ENCODE measurements at regions not wholly inside any gene's neighbourhood (a gene's known extent, or its start where the extent isn't known, plus 50 kb on each side); places are given as distances from the start of the nearest gene placed in this dataset.
A peak's percentile ranks its signal among the peaks of the same experiment; 100 is the strongest.

- H3K9me3 ChIP-seq (ENCODE audit: insufficient read depth, low read depth), result no peaks in the 10 kb centered on the region
- TF ChIP-seq, protein P1, sequence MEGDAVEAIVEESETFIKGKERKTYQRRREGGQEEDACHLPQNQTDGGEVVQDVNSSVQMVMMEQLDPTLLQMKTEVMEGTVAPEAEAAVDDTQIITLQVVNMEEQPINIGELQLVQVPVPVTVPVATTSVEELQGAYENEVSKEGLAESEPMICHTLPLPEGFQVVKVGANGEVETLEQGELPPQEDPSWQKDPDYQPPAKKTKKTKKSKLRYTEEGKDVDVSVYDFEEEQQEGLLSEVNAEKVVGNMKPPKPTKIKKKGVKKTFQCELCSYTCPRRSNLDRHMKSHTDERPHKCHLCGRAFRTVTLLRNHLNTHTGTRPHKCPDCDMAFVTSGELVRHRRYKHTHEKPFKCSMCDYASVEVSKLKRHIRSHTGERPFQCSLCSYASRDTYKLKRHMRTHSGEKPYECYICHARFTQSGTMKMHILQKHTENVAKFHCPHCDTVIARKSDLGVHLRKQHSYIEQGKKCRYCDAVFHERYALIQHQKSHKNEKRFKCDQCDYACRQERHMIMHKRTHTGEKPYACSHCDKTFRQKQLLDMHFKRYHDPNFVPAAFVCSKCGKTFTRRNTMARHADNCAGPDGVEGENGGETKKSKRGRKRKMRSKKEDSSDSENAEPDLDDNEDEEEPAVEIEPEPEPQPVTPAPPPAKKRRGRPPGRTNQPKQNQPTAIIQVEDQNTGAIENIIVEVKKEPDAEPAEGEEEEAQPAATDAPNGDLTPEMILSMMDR (conservative IDR thresholded peaks at IDR 0.05), result no peak
- TF ChIP-seq EZH2 (IDR thresholded peaks at IDR 0.05; ENCODE audit: low read depth), result no peak
- no peak overlapping the region for H3K4me2 ChIP-seq
- peak overlapping the region; percentile 14; the same call in 1 of the 2 replicates for H2AFZ ChIP-seq
- ChIA-PET POLR2A (ENCODE audit: unreplicated experiment) (no interaction called here), CTCF (no interaction called here)
- no peaks in the 10 kb centered on the region for H3K36me3 ChIP-seq (ENCODE audit: low read depth)
- DNase-seq, result no peak
- peaks cover 3% of the 10 kb centered on the region; the same call in 1 of the 2 replicates for H3K9me2 ChIP-seq (ENCODE audit: insufficient read depth)
- no peaks in the 10 kb centered on the region for H3F3A ChIP-seq (ENCODE audit: insufficient read depth, low read depth)
- no peak overlapping the region for H3K27ac ChIP-seq
- no peaks in the 10 kb centered on the region for H4K20me1 ChIP-seq (ENCODE audit: insufficient read depth)
- no peaks in the 10 kb centered on the region for H3K4me1 ChIP-seq (replicated peaks; ENCODE audit: insufficient read depth)
- no peak overlapping the region for H3K4me3 ChIP-seq
- intact Hi-C loops (cut with micrococcal nuclease; ENCODE audit: unreplicated experiment), result no loop called here
- BruUV-seq (replicated peaks), result no TSS peak
- H3K79me2 ChIP-seq (ENCODE audit: low read depth), result no peaks in the 10 kb centered on the region; the same call in 1 of the 2 replicates
- H3K27me3 ChIP-seq (ENCODE audit: insufficient read depth, low read depth), result no peaks in the 10 kb centered on the region
Observed at GRCh38 chr1:104671684-104672353, 922.1 kb downstream of the AMY1C start.

DNA sequence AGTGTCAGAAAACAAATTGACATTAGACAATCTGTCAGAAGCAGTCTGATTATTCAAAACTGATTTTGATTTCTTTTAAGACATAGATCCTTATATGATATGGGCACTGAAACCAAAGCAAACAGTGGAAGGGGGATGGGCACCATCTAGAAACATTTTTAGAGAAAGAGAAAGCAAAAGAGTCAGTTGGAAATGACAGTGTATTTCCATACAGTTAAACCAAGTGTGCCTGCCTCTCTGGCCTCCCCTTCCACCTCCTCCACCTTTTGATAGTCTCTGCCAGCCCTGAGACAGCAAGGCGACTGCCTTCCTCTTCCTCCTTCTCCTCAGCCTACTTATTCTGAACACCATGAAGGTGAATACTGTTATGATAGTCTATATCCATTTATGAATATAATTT, 949.7 kb downstream of the AMY1C start:
- Histone ChIP-seq H3K36me3 (ENCODE audit: low read depth) (no peaks in the 10 kb centered on the region), H2AFZ (no peak overlapping the region), H3K9me2 (ENCODE audit: insufficient read depth) (peaks cover 10% of the 10 kb centered on the region), H3K4me1 (replicated peaks; ENCODE audit: insufficient read depth) (no peaks in the 10 kb centered on the region), H3K79me2 (ENCODE audit: low read depth) (no peaks in the 10 kb centered on the region), H3K4me2 (no peak overlapping the region), H3K9me3 (ENCODE audit: insufficient read depth, low read depth) (no peaks in the 10 kb centered on the region), H3K27me3 (ENCODE audit: insufficient read depth, low read depth) (no peaks in the 10 kb centered on the region), H3K27ac (no peak overlapping the region), H3F3A (ENCODE audit: insufficient read depth, low read depth) (no peaks in the 10 kb centered on the region), H3K4me3 (no peak overlapping the region), H4K20me1 (ENCODE audit: insufficient read depth) (no peaks in the 10 kb centered on the region)
- POLR2A ChIA-PET (ENCODE audit: unreplicated experiment), result no interaction called here
- TF ChIP-seq EZH2 (IDR thresholded peaks at IDR 0.05; ENCODE audit: low read depth), result no peak
- TF ChIP-seq, protein P1 (conservative IDR thresholded peaks at IDR 0.05), result no peak
- DNase-seq, result no peak
- BruUV-seq (replicated peaks), result no TSS peak
- intact Hi-C loops (cut with micrococcal nuclease; ENCODE audit: unreplicated experiment), result no loop called here
- CTCF ChIA-PET, result no interaction called here

DNA sequence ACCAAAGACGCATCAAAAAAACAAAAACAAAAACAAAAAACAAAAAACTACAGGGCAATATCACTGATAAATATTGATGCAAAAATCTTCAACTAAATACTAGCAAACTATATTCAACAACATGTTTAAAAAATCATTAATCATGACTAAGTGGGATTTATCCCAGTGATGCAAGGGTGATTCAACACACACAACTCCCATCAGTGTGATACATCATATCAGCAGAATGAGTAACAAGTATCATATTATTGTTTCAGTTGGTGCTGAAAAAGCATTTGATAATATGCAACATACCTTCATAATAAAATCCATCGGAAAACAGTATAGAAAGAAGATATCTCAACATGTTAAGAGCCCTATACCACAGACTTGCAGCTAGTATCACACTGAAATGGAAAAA, 953.0 kb downstream of the AMY1C start:
- intact Hi-C loops (cut with micrococcal nuclease; ENCODE audit: unreplicated experiment), result no loop called here
- DNase-seq, result no peak
- Histone ChIP-seq H2AFZ (no peak overlapping the region), H4K20me1 (ENCODE audit: insufficient read depth) (no peaks in the 10 kb centered on the region), H3K9me3 (ENCODE audit: insufficient read depth, low read depth) (no peaks in the 10 kb centered on the region), H3K27ac (no peak overlapping the region), H3F3A (ENCODE audit: insufficient read depth, low read depth) (no peaks in the 10 kb centered on the region), H3K4me1 (replicated peaks; ENCODE audit: insufficient read depth) (no peaks in the 10 kb centered on the region), H3K27me3 (ENCODE audit: insufficient read depth, low read depth) (no peaks in the 10 kb centered on the region), H3K79me2 (ENCODE audit: low read depth) (no peaks in the 10 kb centered on the region), H3K4me3 (no peak overlapping the region), H3K4me2 (no peak overlapping the region), H3K36me3 (ENCODE audit: low read depth) (no peaks in the 10 kb centered on the region), H3K9me2 (ENCODE audit: insufficient read depth) (peaks cover 10% of the 10 kb centered on the region)
- TF ChIP-seq EZH2 (IDR thresholded peaks at IDR 0.05; ENCODE audit: low read depth), result no peak
- TF ChIP-seq, protein P1 (conservative IDR thresholded peaks at IDR 0.05), result no peak
- CTCF ChIA-PET, result no interaction called here
- POLR2A ChIA-PET (ENCODE audit: unreplicated experiment), result no interaction called here
- no TSS peak for BruUV-seq (replicated peaks)

Measured in PC-9 (cell line).